ENCODE measurements at regions not wholly inside any gene's neighbourhood (a gene's known extent, or its start where the extent isn't known, plus 50 kb on each side); places are given as distances from the start of the nearest gene placed in this dataset.

- H3K36me3 ChIP-seq (ENCODE audit: control insufficient read depth in 3 of 3, insufficient read depth in 3 of 3, low read length in 3 of 3), result no peaks in the 10 kb centered on the region
- no peaks in the 10 kb centered on the region for H3K9me3 ChIP-seq (ENCODE audit: control insufficient read depth in 3 of 3, low read length in 3 of 3)
- H3K4me1 ChIP-seq (ENCODE audit: control insufficient read depth in 3 of 3, insufficient read depth in 3 of 3, low read length in 3 of 3), result no peaks in the 10 kb centered on the region
- no peak overlapping the region for H3K4me3 ChIP-seq (ENCODE audit: low read length in 3 of 3)
- H3K27ac ChIP-seq (ENCODE audit: low read depth, low read length), result no peak overlapping the region
- H3K27me3 ChIP-seq (ENCODE audit: control insufficient read depth in 3 of 3, insufficient read depth in 3 of 3, low read length in 3 of 3), result no peaks in the 10 kb centered on the region
- H3K9ac ChIP-seq (ENCODE audit: low read depth in 1 of 3, low read length in 3 of 3), result no peak overlapping the region
These were observed 232.5 kb downstream of the GADD45G start for GRCh38 chr9:89837162-89837933.

DNA sequence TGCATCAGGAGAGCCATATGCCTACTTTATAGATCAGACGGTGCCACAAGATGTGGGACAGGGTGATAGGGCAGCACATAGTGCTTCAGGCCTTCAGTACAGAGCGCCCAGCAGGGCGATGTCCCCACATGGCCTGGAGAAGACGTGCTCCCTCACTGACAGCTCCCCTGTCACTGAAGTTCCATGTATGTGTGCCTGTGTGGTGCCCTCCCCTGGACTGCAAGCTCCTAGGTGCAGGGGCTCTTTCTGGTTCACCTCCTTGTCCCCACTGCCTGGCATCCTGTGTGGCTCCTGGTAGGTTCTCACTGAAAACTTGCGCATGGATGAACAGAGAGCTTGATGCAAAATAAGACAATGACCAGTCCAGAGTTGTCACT lies 233.1 kb downstream of the GADD45G start:
- Histone ChIP-seq H3K9ac (ENCODE audit: low read depth in 1 of 3, low read length in 3 of 3) (no peak overlapping the region), H3K27ac (ENCODE audit: low read depth, low read length) (no peak overlapping the region), H3K27me3 (ENCODE audit: control insufficient read depth in 3 of 3, insufficient read depth in 3 of 3, low read length in 3 of 3) (no peaks in the 10 kb centered on the region), H3K4me1 (ENCODE audit: control insufficient read depth in 3 of 3, insufficient read depth in 3 of 3, low read length in 3 of 3) (no peaks in the 10 kb centered on the region), H3K36me3 (ENCODE audit: control insufficient read depth in 3 of 3, insufficient read depth in 3 of 3, low read length in 3 of 3) (no peaks in the 10 kb centered on the region), H3K9me3 (ENCODE audit: control insufficient read depth in 3 of 3, low read length in 3 of 3) (no peaks in the 10 kb centered on the region), H3K4me3 (ENCODE audit: low read length in 3 of 3) (no peak overlapping the region)

- Histone ChIP-seq H3K4me3 (ENCODE audit: low read length in 3 of 3) (no peak overlapping the region), H3K4me1 (ENCODE audit: control insufficient read depth in 3 of 3, insufficient read depth in 3 of 3, low read length in 3 of 3) (no peaks in the 10 kb centered on the region), H3K36me3 (ENCODE audit: control insufficient read depth in 3 of 3, insufficient read depth in 3 of 3, low read length in 3 of 3) (no peaks in the 10 kb centered on the region), H3K27me3 (ENCODE audit: control insufficient read depth in 3 of 3, insufficient read depth in 3 of 3, low read length in 3 of 3) (no peaks in the 10 kb centered on the region), H3K9me3 (ENCODE audit: control insufficient read depth in 3 of 3, low read length in 3 of 3) (no peaks in the 10 kb centered on the region), H3K9ac (ENCODE audit: low read depth in 1 of 3, low read length in 3 of 3) (no peak overlapping the region), H3K27ac (ENCODE audit: low read depth, low read length) (no peak overlapping the region)
These were observed 233.8 kb downstream of the GADD45G start for GRCh38 chr9:89838621-89839020.

- no peak overlapping the region for H3K4me3 ChIP-seq (ENCODE audit: low read length in 3 of 3)
- no peaks in the 10 kb centered on the region for H3K36me3 ChIP-seq (ENCODE audit: control insufficient read depth in 3 of 3, insufficient read depth in 3 of 3, low read length in 3 of 3)
These were observed 234.6 kb downstream of the GADD45G start for GRCh38 chr9:89839449-89839848.

GRCh38 chr9:89839952-89840351 lies 235.1 kb downstream of the GADD45G start:
- H3K4me1 ChIP-seq (ENCODE audit: control insufficient read depth in 3 of 3, insufficient read depth in 3 of 3, low read length in 3 of 3), result no peaks in the 10 kb centered on the region
- H3K36me3 ChIP-seq (ENCODE audit: control insufficient read depth in 3 of 3, insufficient read depth in 3 of 3, low read length in 3 of 3), result no peaks in the 10 kb centered on the region
- H3K9ac ChIP-seq (ENCODE audit: low read depth in 1 of 3, low read length in 3 of 3), result no peak overlapping the region
- no peaks in the 10 kb centered on the region for H3K27me3 ChIP-seq (ENCODE audit: control insufficient read depth in 3 of 3, insufficient read depth in 3 of 3, low read length in 3 of 3)
- H3K4me3 ChIP-seq (ENCODE audit: low read length in 3 of 3), result no peak overlapping the region
- H3K9me3 ChIP-seq (ENCODE audit: control insufficient read depth in 3 of 3, low read length in 3 of 3), result no peaks in the 10 kb centered on the region
- no peak overlapping the region for H3K27ac ChIP-seq (ENCODE audit: low read depth, low read length)

More at GRCh38 chr9:89839449-89839848, 234.6 kb downstream of the GADD45G start:
- no peaks in the 10 kb centered on the region for H3K9me3 ChIP-seq (ENCODE audit: control insufficient read depth in 3 of 3, low read length in 3 of 3)
- no peak overlapping the region for H3K9ac ChIP-seq (ENCODE audit: low read depth in 1 of 3, low read length in 3 of 3)
- no peaks in the 10 kb centered on the region for H3K27me3 ChIP-seq (ENCODE audit: control insufficient read depth in 3 of 3, insufficient read depth in 3 of 3, low read length in 3 of 3)
- no peak overlapping the region for H3K27ac ChIP-seq (ENCODE audit: low read depth, low read length)
- no peaks in the 10 kb centered on the region for H3K4me1 ChIP-seq (ENCODE audit: control insufficient read depth in 3 of 3, insufficient read depth in 3 of 3, low read length in 3 of 3)

DNA sequence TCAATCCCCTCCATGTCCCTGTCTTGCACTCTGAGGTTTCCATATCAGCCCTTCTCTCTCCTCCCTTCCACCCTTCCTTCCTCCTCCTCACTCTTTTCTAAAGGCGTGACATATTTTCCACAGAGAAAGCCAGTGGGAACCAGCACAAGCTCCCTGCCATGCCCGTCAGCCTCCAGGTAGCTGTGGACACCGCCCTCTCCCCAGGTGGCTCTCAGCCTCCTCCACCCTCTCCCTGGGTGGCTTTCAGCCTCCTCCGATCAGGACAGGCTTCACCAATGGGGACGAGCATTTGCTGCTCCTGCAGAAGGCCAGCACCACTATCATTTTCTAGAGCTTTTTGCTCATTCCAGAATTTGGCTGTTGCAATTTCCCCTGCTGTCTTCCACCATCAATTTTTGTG lies 236.6 kb downstream of the GADD45G start:
- Histone ChIP-seq H3K4me3 (ENCODE audit: low read length in 3 of 3) (no peak overlapping the region), H3K27me3 (ENCODE audit: control insufficient read depth in 3 of 3, insufficient read depth in 3 of 3, low read length in 3 of 3) (no peaks in the 10 kb centered on the region), H3K4me1 (ENCODE audit: control insufficient read depth in 3 of 3, insufficient read depth in 3 of 3, low read length in 3 of 3) (no peaks in the 10 kb centered on the region), H3K9ac (ENCODE audit: low read depth in 1 of 3, low read length in 3 of 3) (no peak overlapping the region), H3K36me3 (ENCODE audit: control insufficient read depth in 3 of 3, insufficient read depth in 3 of 3, low read length in 3 of 3) (no peaks in the 10 kb centered on the region), H3K27ac (ENCODE audit: low read depth, low read length) (no peak overlapping the region), H3K9me3 (ENCODE audit: control insufficient read depth in 3 of 3, low read length in 3 of 3) (no peaks in the 10 kb centered on the region)

GRCh38 chr9:89842267-89842768 lies 237.5 kb downstream of the GADD45G start:
- H3K27me3 ChIP-seq (ENCODE audit: control insufficient read depth in 3 of 3, insufficient read depth in 3 of 3, low read length in 3 of 3), result no peaks in the 10 kb centered on the region
- no peaks in the 10 kb centered on the region for H3K9me3 ChIP-seq (ENCODE audit: control insufficient read depth in 3 of 3, low read length in 3 of 3)
- no peaks in the 10 kb centered on the region for H3K4me1 ChIP-seq (ENCODE audit: control insufficient read depth in 3 of 3, insufficient read depth in 3 of 3, low read length in 3 of 3)
- no peaks in the 10 kb centered on the region for H3K36me3 ChIP-seq (ENCODE audit: control insufficient read depth in 3 of 3, insufficient read depth in 3 of 3, low read length in 3 of 3)
- H3K4me3 ChIP-seq (ENCODE audit: low read length in 3 of 3), result no peak overlapping the region
- H3K9ac ChIP-seq (ENCODE audit: low read depth in 1 of 3, low read length in 3 of 3), result no peak overlapping the region
- H3K27ac ChIP-seq (ENCODE audit: low read depth, low read length), result no peak overlapping the region

- H3K9me3 ChIP-seq (ENCODE audit: control insufficient read depth in 3 of 3, low read length in 3 of 3), result no peaks in the 10 kb centered on the region
- no peaks in the 10 kb centered on the region for H3K27me3 ChIP-seq (ENCODE audit: control insufficient read depth in 3 of 3, insufficient read depth in 3 of 3, low read length in 3 of 3)
- H3K27ac ChIP-seq (ENCODE audit: low read depth, low read length), result no peak overlapping the region
- H3K4me3 ChIP-seq (ENCODE audit: low read length in 3 of 3), result no peak overlapping the region
- H3K4me1 ChIP-seq (ENCODE audit: control insufficient read depth in 3 of 3, insufficient read depth in 3 of 3, low read length in 3 of 3), result no peaks in the 10 kb centered on the region
- H3K9ac ChIP-seq (ENCODE audit: low read depth in 1 of 3, low read length in 3 of 3), result no peak overlapping the region
- H3K36me3 ChIP-seq (ENCODE audit: control insufficient read depth in 3 of 3, insufficient read depth in 3 of 3, low read length in 3 of 3), result no peaks in the 10 kb centered on the region
These were observed 238.3 kb downstream of the GADD45G start for GRCh38 chr9:89843074-89843473.

GRCh38 chr9:89843591-89843990 lies 238.8 kb downstream of the GADD45G start:
- Histone ChIP-seq H3K27ac (ENCODE audit: low read depth, low read length) (no peak overlapping the region), H3K4me1 (ENCODE audit: control insufficient read depth in 3 of 3, insufficient read depth in 3 of 3, low read length in 3 of 3) (no peaks in the 10 kb centered on the region), H3K4me3 (ENCODE audit: low read length in 3 of 3) (no peak overlapping the region), H3K27me3 (ENCODE audit: control insufficient read depth in 3 of 3, insufficient read depth in 3 of 3, low read length in 3 of 3) (no peaks in the 10 kb centered on the region), H3K36me3 (ENCODE audit: control insufficient read depth in 3 of 3, insufficient read depth in 3 of 3, low read length in 3 of 3) (no peaks in the 10 kb centered on the region), H3K9ac (ENCODE audit: low read depth in 1 of 3, low read length in 3 of 3) (no peak overlapping the region), H3K9me3 (ENCODE audit: control insufficient read depth in 3 of 3, low read length in 3 of 3) (no peaks in the 10 kb centered on the region)

- no peaks in the 10 kb centered on the region for H3K4me1 ChIP-seq (ENCODE audit: control insufficient read depth in 3 of 3, insufficient read depth in 3 of 3, low read length in 3 of 3)
- H3K9ac ChIP-seq (ENCODE audit: low read depth in 1 of 3, low read length in 3 of 3), result no peak overlapping the region
- H3K4me3 ChIP-seq (ENCODE audit: low read length in 3 of 3), result no peak overlapping the region
- no peak overlapping the region for H3K27ac ChIP-seq (ENCODE audit: low read depth, low read length)
- no peaks in the 10 kb centered on the region for H3K27me3 ChIP-seq (ENCODE audit: control insufficient read depth in 3 of 3, insufficient read depth in 3 of 3, low read length in 3 of 3)
- H3K9me3 ChIP-seq (ENCODE audit: control insufficient read depth in 3 of 3, low read length in 3 of 3), result no peaks in the 10 kb centered on the region
- no peaks in the 10 kb centered on the region for H3K36me3 ChIP-seq (ENCODE audit: control insufficient read depth in 3 of 3, insufficient read depth in 3 of 3, low read length in 3 of 3)
These were observed 239.3 kb downstream of the GADD45G start for GRCh38 chr9:89844075-89844474.

Measured in skeletal muscle tissue (tissue), 3 donors.